Hematopoietic multipotent progenitor cell treated with erythropoietin and hydrocortisone succinate and interleukin-3 and kit ligand, for 6 days (in vitro differentiated cells): ENCODE measurements at regions not wholly inside any gene's neighbourhood (a gene's known extent, or its start where the extent isn't known, plus 50 kb on each side); places are given as distances from the start of the nearest gene placed in this dataset.
"Not testable (repeated sequence)": the region's sequence is repeated elsewhere in the genome, so short reads cannot be mapped to it uniquely, and the experiment has no call there.

Experiments
- DNase-seq: peaks from one replicate; pipeline ENCODE4 v3.0.0-alpha.2; 2015

DNA sequence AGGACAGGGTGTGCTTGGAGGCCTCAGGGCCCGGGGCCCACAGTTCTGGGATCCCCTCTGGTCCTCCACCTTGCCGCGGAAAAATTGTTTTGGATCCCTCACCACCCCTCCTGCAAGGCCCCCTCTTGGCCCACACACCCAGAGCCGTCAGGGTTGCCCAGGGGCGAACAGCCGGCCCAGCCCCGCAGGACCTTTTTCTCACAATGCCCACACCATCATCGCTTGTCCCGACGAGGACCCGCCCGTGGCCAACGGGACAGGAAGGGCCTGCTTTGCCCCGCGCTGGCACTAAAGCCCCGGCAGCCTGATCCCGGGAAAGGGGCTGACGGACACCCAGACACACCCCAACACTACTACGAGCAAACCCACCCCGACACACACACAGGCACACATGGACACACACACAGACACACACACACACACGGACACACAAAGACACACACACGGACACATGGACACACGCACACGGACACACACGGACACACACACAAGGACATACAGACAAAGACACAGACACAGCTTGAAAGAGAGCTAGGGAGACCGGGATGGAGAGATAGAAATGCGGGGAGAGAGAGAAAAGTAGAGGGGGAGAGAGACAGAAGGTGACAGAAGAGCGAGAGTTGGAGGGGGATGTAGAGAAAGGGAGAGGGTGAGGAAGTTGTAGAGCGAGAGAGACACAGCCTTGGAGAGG lies 1493.5 kb upstream of the DEFB115 start:
- no peak for DNase-seq

DNA sequence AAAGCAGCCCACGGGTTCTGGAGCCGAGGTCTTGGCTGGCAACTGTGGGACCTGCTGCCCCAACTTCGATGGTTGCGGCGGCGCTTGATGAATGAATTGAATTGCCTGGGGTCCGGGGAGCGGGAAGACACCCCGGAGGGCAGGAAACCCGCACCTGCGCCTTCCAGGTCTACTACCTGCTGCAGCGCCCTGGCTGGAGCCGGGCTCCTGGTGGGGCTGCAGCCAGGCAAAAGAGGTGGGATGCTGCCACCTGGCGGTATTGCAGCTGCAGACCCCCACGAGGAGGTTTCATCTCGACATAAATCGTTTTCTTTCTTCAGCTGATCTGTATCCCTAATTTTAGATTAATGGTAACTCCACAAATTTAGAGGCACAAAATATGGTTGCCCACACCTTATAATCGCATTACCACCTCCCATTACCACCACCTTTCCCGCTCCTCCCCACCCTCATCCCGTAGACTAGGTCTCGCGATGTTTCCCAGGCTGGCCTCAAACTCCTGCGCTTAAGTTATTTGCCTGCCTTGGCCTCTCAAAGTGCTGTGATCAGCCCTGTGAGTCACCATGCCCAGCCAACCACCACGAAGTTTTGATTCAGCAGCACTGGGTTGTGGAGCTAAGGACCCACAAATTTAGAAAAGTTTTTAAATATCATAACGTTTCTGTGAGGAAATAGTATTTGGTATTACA lies 1492.4 kb upstream of the DEFB115 start:
- DNase-seq: peak; percentile 13

DNA sequence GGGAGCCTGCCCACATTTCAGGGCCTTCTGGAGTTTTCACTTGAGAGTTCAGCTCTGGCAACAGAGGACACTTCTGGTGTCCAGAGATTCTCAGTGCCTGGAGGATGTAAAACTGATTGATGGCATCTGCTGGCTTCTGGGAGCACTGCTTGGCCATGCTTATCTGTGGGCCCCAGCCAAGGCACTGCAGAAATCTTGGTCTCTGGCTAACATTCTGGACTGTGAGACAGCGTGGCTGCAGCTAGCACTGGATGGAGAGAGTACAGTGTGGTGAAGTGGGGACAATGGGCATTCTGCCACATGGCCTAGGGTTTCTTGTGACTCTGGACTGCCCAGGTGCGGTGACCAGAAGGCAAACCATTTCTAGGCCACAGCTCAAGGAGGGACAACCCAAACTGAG lies 1479.4 kb upstream of the DEFB115 start:
- DNase-seq: not testable (repeated sequence)

- not testable (repeated sequence) for DNase-seq
These were observed 1476.2 kb upstream of the DEFB115 start for GRCh38 chr20:29781217-29781616.

DNA sequence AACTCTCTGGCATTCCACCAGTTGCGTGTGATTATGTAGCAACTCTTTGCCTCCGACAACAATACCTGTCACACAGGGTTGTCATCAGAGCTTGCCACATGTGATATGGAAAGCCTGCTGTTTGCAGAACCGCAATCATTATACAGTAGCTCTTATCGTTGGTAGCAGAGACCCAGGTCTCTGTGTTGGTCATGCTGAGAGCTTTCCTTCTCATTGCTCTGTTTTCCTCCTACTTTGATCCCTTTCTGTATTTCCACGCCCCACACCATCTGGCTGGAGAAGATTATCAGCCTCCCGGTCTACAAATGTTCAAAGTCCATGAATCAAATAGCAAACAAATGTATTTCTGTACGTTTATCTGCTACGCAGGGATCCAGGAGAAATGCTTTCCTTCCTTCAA lies 1475.6 kb upstream of the DEFB115 start:
- DNase-seq: not testable (repeated sequence)

GRCh38 chr20:29787456-29787855 lies 1470.0 kb upstream of the DEFB115 start:
- DNase-seq: not testable (repeated sequence)

GRCh38 chr20:29790510-29790909 lies 1467.0 kb upstream of the DEFB115 start:
- DNase-seq: no peak

- DNase-seq: not testable (repeated sequence)
These were observed 1426.0 kb upstream of the DEFB115 start for GRCh38 chr20:29831508-29831907.

GRCh38 chr20:29868014-29868413 lies 1389.5 kb upstream of the DEFB115 start:
- DNase-seq: not testable (repeated sequence)

- DNase-seq: not testable (repeated sequence)
These were observed 1388.8 kb upstream of the DEFB115 start for GRCh38 chr20:29868688-29869087.

GRCh38 chr20:29871816-29872215 lies 1385.6 kb upstream of the DEFB115 start:
- DNase-seq: not testable (repeated sequence)

- peak; percentile 62 for DNase-seq
These were observed 1383.5 kb upstream of the DEFB115 start for GRCh38 chr20:29873946-29874345.

- DNase-seq: no peak
These were observed 1382.8 kb upstream of the DEFB115 start for GRCh38 chr20:29874476-29875202.

- DNase-seq: not testable (repeated sequence)
These were observed 1382.0 kb upstream of the DEFB115 start for GRCh38 chr20:29875321-29876083.

- DNase-seq: not testable (repeated sequence)
These were observed 1381.2 kb upstream of the DEFB115 start for GRCh38 chr20:29876084-29876910.

DNA sequence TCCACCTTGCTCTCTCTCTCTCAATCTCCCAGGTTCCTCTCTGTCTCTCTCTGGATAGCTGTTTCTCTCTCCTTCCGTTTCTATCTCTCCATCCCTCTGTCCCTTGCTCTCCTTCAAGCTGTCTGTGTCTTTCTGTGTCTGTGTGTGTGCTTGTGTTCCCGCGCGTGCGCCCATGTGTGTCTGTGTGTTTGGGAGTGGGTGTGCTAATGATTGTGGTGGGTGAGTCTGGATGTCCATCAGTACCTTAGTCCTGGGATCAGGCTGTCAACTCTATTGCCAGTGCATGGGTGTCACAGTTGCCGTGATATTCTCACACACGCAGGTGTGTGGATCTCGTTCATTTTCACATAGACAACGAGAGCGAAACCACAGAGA lies 1380.6 kb upstream of the DEFB115 start:
- no peak for DNase-seq

DNA sequence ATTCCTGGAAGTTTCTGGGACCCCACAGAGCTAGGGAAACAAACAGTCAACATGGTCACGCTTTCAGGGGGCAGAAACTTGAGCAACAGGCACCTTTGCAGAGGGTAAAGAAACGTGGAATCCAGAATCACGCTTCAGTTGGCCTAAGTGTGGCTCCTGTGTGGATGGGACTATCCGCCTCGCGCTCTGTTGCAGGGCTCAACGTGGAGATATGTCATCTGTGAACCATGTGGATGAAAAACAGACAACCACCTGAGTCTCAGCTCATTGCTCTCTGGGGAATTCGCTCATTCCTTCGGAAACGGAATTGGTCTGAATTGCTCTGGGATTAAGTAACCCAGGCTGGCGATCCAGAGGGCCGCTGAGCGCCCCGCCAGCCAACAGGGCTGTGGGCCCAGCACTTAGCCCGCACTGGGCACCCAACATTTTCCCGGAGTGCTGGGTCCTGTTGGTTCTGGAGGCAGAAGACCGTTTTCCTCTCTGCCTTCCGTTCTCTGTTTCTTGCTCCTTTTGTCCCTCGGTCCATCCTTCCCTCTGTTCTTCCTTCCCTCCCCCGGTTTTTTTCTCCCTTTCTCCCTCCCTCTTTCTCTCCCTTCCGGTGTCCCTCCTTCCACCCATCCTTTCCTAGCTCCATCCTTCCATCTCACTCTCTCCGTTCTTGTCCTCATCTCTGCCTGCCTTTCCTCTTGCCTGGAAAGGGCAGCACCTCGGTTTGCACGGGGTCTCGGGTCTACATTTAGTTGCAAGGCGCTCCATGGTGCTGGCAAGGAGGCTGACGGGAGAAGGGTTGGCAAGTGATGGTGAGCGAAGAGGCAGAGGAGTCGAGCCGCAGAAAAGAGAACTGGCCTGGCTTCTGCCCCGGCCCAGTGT lies 1379.8 kb upstream of the DEFB115 start:
- not testable (repeated sequence) for DNase-seq

GRCh38 chr20:29878281-29878741 lies 1379.2 kb upstream of the DEFB115 start:
- DNase-seq: peak; percentile 4

- no peak for DNase-seq
These were observed 1378.6 kb upstream of the DEFB115 start for GRCh38 chr20:29878777-29879442.

- peak; percentile 2 for DNase-seq
These were observed 1376.4 kb upstream of the DEFB115 start for GRCh38 chr20:29881107-29881506.
